Mesothelial cell of epicardium (in vitro differentiated cells): ENCODE measurements at regions not wholly inside any gene's neighbourhood (a gene's known extent, or its start where the extent isn't known, plus 50 kb on each side); places are given as distances from the start of the nearest gene placed in this dataset.

Experiments used
- DNase-seq, 2 experiments: peaks; one replicate each; pipeline ENCODE4 v3.0.0; 2021; ENCODE audit warnings: low spot score in 2 of 2; ENCODE audit not compliant: unreplicated experiment in 2 of 2
- H3K27ac Mint-ChIP-seq: 2 replicates; pipeline ENCODE4 v1.8.0; 2021; ENCODE audit warnings: mixed read lengths
- H3K27me3 Mint-ChIP-seq: 2 replicates; pipeline ENCODE4 v1.8.0; 2021; ENCODE audit warnings: low read depth, mixed read lengths
- H3K36me3 Mint-ChIP-seq: 2 replicates; pipeline ENCODE4 v1.8.0; 2021; ENCODE audit warnings: mixed read lengths
- H3K4me1 Mint-ChIP-seq: 2 replicates; pipeline ENCODE4 v1.8.0; 2021; ENCODE audit warnings: mixed read lengths
- H3K4me3 Mint-ChIP-seq: 2 replicates; pipeline ENCODE4 v1.8.0; 2021; ENCODE audit warnings: mild to moderate bottlenecking, moderate library complexity, mixed read lengths
- H3K9me3 Mint-ChIP-seq: 2 replicates; pipeline ENCODE4 v1.8.0; 2021; ENCODE audit warnings: mixed read lengths
- TF ChIP-seq, protein P1 (sequence below): fragments of 200-600 bp; sonication (generic); IDR thresholded peaks from one replicate; pipeline ENCODE4 v1.5.0; 2021; ENCODE audit warnings: antibody characterized with exemption; ENCODE audit not compliant: unreplicated experiment

- TF ChIP-seq, protein P1, sequence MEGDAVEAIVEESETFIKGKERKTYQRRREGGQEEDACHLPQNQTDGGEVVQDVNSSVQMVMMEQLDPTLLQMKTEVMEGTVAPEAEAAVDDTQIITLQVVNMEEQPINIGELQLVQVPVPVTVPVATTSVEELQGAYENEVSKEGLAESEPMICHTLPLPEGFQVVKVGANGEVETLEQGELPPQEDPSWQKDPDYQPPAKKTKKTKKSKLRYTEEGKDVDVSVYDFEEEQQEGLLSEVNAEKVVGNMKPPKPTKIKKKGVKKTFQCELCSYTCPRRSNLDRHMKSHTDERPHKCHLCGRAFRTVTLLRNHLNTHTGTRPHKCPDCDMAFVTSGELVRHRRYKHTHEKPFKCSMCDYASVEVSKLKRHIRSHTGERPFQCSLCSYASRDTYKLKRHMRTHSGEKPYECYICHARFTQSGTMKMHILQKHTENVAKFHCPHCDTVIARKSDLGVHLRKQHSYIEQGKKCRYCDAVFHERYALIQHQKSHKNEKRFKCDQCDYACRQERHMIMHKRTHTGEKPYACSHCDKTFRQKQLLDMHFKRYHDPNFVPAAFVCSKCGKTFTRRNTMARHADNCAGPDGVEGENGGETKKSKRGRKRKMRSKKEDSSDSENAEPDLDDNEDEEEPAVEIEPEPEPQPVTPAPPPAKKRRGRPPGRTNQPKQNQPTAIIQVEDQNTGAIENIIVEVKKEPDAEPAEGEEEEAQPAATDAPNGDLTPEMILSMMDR = no peak
- peaks cover 6% of the 10 kb centered on the region for H3K27me3 Mint-ChIP-seq
- no peaks in the 10 kb centered on the region for H3K9me3 Mint-ChIP-seq
- H3K27ac Mint-ChIP-seq = peak overlapping the region; percentile 65
- no peaks in the 10 kb centered on the region for H3K36me3 Mint-ChIP-seq
- H3K4me1 Mint-ChIP-seq = peaks cover 36% of the 10 kb centered on the region
- DNase-seq = no peak
- H3K4me3 Mint-ChIP-seq = no peak overlapping the region
Measured at GRCh38 chr9:107896544-107896943, 407.0 kb upstream of the KLF4 start.

DNA sequence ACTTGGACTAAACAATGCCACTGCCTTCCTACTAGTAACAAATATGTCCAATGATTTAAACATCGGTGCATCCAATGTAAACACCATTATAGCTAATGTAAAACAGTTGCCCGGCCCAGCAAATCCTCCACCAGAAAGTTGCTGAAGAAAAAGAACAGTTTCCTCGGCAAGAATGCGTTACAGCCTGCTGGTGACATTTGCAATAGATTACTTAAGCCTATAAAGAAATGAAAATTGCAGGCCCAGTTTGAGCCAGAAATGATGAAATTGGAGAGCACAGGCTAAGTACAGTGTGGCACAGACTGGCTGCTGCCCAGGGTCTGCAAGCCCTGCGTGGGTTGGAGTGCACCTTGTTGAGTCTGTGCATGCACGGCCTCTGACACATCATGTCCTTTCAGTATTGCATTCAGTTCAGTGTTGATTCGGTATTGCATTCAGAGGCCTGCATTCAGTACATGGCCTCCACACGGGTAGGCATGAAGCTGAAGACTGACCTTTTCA lies 406.0 kb upstream of the KLF4 start:
- Mint-ChIP-seq H3K4me3 (no peak overlapping the region), H3K9me3 (no peaks in the 10 kb centered on the region)

DNA sequence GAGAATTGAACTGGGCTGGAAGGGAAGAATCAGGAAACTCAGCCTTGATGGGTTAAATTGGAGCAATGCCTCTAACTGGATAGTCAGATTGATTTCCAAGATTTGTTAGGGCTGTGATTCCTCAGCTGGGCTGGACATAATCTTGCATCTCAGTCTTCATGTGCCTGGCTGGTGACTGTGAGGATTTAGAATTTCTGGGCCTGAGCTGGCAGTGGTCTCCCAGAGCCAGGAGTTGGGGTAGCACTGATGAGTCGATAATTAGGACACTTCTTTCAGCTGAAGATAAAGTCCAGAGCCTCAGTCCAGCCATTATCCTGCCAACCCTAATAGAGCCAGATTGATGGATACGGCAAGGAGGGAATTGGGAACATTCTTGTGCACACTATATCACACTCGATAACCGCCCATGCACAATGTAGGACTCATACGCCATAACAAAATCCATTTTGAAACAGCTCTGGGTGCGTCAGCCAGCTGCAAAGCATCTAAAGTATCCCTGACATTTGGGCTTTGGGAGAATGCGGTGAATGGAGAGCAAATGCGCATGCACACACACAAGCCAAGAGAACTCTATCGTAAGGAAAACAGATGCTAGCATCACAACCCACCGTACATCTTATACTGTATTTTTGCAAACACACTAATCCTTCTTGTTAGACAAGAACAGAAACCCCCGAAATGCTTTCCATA lies 405.1 kb upstream of the KLF4 start:
- Mint-ChIP-seq H3K9me3 (peaks cover 5% of the 10 kb centered on the region), H3K36me3 (no peaks in the 10 kb centered on the region), H3K27me3 (no peaks in the 10 kb centered on the region), H3K4me1 (peaks cover 36% of the 10 kb centered on the region), H3K27ac (peak overlapping the region; percentile 47), H3K4me3 (no peak overlapping the region)
- DNase-seq = peak; percentile 36 to 60
- TF ChIP-seq, protein P1 = no peak

More for the DNA sequence above, 406.0 kb upstream of the KLF4 start:
- Mint-ChIP-seq H3K27ac (peak overlapping the region; percentile 47), H3K36me3 (no peaks in the 10 kb centered on the region), H3K4me1 (peaks cover 36% of the 10 kb centered on the region), H3K27me3 (peaks cover 2% of the 10 kb centered on the region)
- DNase-seq = no peak
- TF ChIP-seq, protein P1 = no peak

DNA sequence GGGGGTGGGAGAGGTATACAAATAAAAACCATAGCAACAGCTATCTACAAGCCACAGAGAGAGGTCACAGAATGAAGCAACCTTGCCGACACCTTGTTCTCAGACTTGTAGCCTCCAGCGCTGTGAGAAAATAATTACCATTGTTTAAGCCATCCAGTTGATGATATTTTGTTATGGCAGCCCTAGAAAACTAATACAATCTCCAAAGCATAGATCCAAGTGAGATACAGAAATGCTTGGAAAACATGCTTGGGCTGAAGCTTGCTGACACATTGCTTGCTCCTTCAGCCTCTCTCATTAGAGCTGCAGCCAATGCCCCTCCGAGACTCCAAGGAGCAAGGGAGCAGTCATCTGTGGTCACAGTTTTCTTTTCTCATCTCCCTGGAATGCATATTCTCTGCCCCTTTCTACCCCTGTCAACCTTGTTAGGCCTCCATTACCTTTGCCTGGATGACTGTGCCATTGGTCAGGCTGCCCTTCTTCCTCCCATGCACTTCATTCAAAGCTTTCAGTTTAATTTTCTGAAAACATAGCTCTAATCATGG lies 401.4 kb upstream of the KLF4 start:
- no peak for DNase-seq
- H3K4me3 Mint-ChIP-seq = no peak overlapping the region

DNA sequence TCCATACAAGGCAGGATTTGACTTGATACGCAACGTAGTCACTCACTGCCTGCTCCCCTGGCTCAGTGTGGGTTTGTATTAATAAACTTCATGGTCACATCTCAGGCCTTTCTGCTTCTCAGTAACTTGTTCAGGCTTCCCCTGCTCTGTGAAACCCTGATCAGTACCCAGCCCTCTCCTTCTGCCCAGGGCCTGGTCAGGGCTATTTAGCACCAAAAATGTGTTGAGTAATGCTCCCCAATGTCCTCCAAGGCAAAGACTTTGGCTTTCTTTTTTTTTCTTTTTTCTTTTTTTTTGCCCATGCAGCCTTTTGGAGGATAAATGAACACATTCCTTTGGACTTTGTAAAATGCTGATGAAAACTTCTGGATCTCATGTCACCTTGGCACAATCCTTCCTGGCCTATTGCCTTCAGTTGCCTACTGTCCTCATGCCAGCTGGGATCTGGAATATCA lies 399.2 kb upstream of the KLF4 start:
- no peaks in the 10 kb centered on the region for H3K36me3 Mint-ChIP-seq
- H3K9me3 Mint-ChIP-seq = peaks cover 8% of the 10 kb centered on the region
- TF ChIP-seq, protein P1 = no peak
- H3K27me3 Mint-ChIP-seq = no peaks in the 10 kb centered on the region
- no peak for DNase-seq
- peaks cover 2% of the 10 kb centered on the region for H3K4me1 Mint-ChIP-seq
- no peak overlapping the region for H3K27ac Mint-ChIP-seq
- H3K4me3 Mint-ChIP-seq = no peak overlapping the region

More for the DNA sequence above, 401.4 kb upstream of the KLF4 start:
- peaks cover 22% of the 10 kb centered on the region for H3K4me1 Mint-ChIP-seq
- H3K36me3 Mint-ChIP-seq = no peaks in the 10 kb centered on the region
- TF ChIP-seq, protein P1 = no peak
- H3K27me3 Mint-ChIP-seq = no peaks in the 10 kb centered on the region
- peaks cover 8% of the 10 kb centered on the region for H3K9me3 Mint-ChIP-seq
- no peak overlapping the region for H3K27ac Mint-ChIP-seq
